Right lobe of liver (tissue), 6 donors: ENCODE measurements at regions not wholly inside any gene's neighbourhood (a gene's known extent, or its start where the extent isn't known, plus 50 kb on each side); places are given as distances from the start of the nearest gene placed in this dataset.

Source experiments
- ATAC-seq, 4 donors: fragments of 200-7000 bp; cut with Tn5 transposase; one replicate each; pipeline ENCODE4 v1.9.1; 2020; ENCODE audit warnings: mild to moderate bottlenecking in 4 of 4, moderate library complexity in 4 of 4
- DNase-seq, 3 donors: peaks; one replicate each; pipeline ENCODE4 v3.0.0-alpha.2; 2020
- H3K27ac ChIP-seq, 3 donors: fragments of 200-600 bp; one replicate each; pipeline ENCODE4 v1.8.0; 2022
- H3K27me3 ChIP-seq, 2 donors: fragments of 200-600 bp; one replicate each; pipeline ENCODE4 v1.8.0; 2022
- H3K36me3 ChIP-seq, 4 donors: fragments of 200-600 bp; sonication (generic) in 1 of 4; one replicate each; pipeline versions ENCODE4 v1.5.1 to v1.8.0; 2017 to 2022; ENCODE audit warnings: control low read depth in 1 of 4
- H3K4me1 ChIP-seq, 4 donors: fragments of 200-600 bp; sonication (generic) in 1 of 4; one replicate each; pipeline versions ENCODE4 v1.5.1 to v1.8.0; 2017 to 2022; ENCODE audit warnings: control low read depth in 1 of 4
- H3K4me3 ChIP-seq, 3 donors: fragments of 200-600 bp; one replicate each; pipeline ENCODE4 v1.8.0; 2022
- H3K9me3 ChIP-seq, 4 donors: fragments of 200-600 bp; sonication (generic) in 1 of 4; one replicate each; pipeline versions ENCODE4 v1.5.1 to v1.8.0; 2017 to 2022; ENCODE audit warnings: control low read depth in 1 of 4
- CTCF ChIP-seq, 4 donors: fragments of 200-600 bp in 3 of 4; fragments of 450-650 bp in 1 of 4; IDR thresholded peaks; one replicate each; pipeline versions ENCODE4 v1.5.1 to v1.8.0; 2016 to 2022; ENCODE audit warnings: antibody characterized with exemption in 4 of 4, mild to moderate bottlenecking in 2 of 4
- POLR2A ChIP-seq: fragments of 450-650 bp; IDR thresholded peaks from one replicate; pipeline ENCODE4 v1.6.1; 2017; ENCODE audit warnings: antibody characterized with exemption, mild to moderate bottlenecking
- WGBS: methylation state at CpG from one replicate; pipeline ENCODE4 v1.1.6; 2018; ENCODE audit warnings: low coverage, low lambda C conversion rate; ENCODE audit not compliant: insufficient coverage; ENCODE audit errors: missing lambda C conversion rate; 5-methylcytosine and 5-hydroxymethylcytosine counted together
- intact Hi-C, 2 donors: fragments of 100-400 bp; cut with DNase I; formaldehyde crosslinking; loops; one replicate each; pipeline versions ENCODE4 v1.11.2 to v1.14.1; 2022
- donor health status: DM: no; HTN: yes; CAD: no.
- donor health status: DM: no; HTN: no; CAD: no.
- donor health status: DM: no; HTN: no; CAD: no.
- donor health status: DM: no; HTN: yes; CAD: no.
- donor health status: DM: no; HTN: yes; CAD: no.

- no peaks in the 10 kb centered on the region for H3K4me1 ChIP-seq
- H3K27me3 ChIP-seq, result no peaks in the 10 kb centered on the region
- H3K27ac ChIP-seq, result no peak overlapping the region
- no peaks in the 10 kb centered on the region for H3K9me3 ChIP-seq
- TF ChIP-seq CTCF (IDR thresholded peaks at IDR 0.05), result no peak
- no peak for TF ChIP-seq POLR2A
- WGBS, result 50% methylated on average over 1 of the region's 1 CpG
- no peak overlapping the region for H3K4me3 ChIP-seq
- DNase-seq (no peak), ATAC-seq (no peak)
- intact Hi-C loops, result no loop called here
- no peaks in the 10 kb centered on the region for H3K36me3 ChIP-seq
These were observed 280.8 kb downstream of the RERGL start for GRCh38 chr12:17809206-17809605.

- no peak for DNase-seq
These were observed 287.0 kb downstream of the RERGL start for GRCh38 chr12:17802657-17803641.

GRCh38 chr12:17793854-17794253, 296.1 kb downstream of the RERGL start:
- WGBS, result 35% methylated on average over 2 of the region's 2 CpGs
- ATAC-seq, result no peak
- no peaks in the 10 kb centered on the region for H3K4me1 ChIP-seq
- H3K4me3 ChIP-seq, result no peak overlapping the region
- DNase-seq, result no peak
- TF ChIP-seq CTCF (IDR thresholded peaks at IDR 0.05), result no peak
- no peak for TF ChIP-seq POLR2A
- H3K27ac ChIP-seq, result no peak overlapping the region
- H3K27me3 ChIP-seq, result no peaks in the 10 kb centered on the region
- intact Hi-C loops, result no loop called here
- no peaks in the 10 kb centered on the region for H3K9me3 ChIP-seq
- H3K36me3 ChIP-seq, result no peaks in the 10 kb centered on the region

More at GRCh38 chr12:17802657-17803641, 287.0 kb downstream of the RERGL start:
- WGBS, result 52% methylated on average over 13 of the region's 15 CpGs
- Histone ChIP-seq H3K4me1 (no peaks in the 10 kb centered on the region), H3K27me3 (no peaks in the 10 kb centered on the region), H3K27ac (no peak overlapping the region), H3K9me3 (no peaks in the 10 kb centered on the region), H3K36me3 (no peaks in the 10 kb centered on the region), H3K4me3 (no peak overlapping the region)
- TF ChIP-seq POLR2A (no peak), CTCF (IDR thresholded peaks at IDR 0.05) (no peak)
- ATAC-seq, result no peak
- intact Hi-C loops, result no loop called here

- Histone ChIP-seq H3K27me3 (no peaks in the 10 kb centered on the region), H3K4me3 (no peak overlapping the region), H3K27ac (no peak overlapping the region), H3K4me1 (no peaks in the 10 kb centered on the region), H3K9me3 (no peaks in the 10 kb centered on the region), H3K36me3 (no peaks in the 10 kb centered on the region)
- TF ChIP-seq CTCF (IDR thresholded peaks at IDR 0.05) (no peak), POLR2A (no peak)
- intact Hi-C loops, result loop anchor here (2.0 to 10.0 kb wide), 2 partner anchors 87 kb away; no protein-coding TSS in a partner anchor
- DNase-seq (no peak), ATAC-seq (no peak)
These were observed 311.8 kb downstream of the RERGL start for GRCh38 chr12:17778242-17778641.
